Hepatocyte (in vitro differentiated cells): ENCODE measurements at regions not wholly inside any gene's neighbourhood (a gene's known extent, or its start where the extent isn't known, plus 50 kb on each side); places are given as distances from the start of the nearest gene placed in this dataset.

Experiments used
- EZH2phosphoT487 ChIP-seq: fragments of 200-600 bp; sonication (generic); IDR thresholded peaks from one replicate; pipeline ENCODE4 v1.6.1; 2018; ENCODE audit warnings: antibody characterized with exemption, mild to moderate bottlenecking, low read depth, moderate library complexity; ENCODE audit not compliant: unreplicated experiment, severe bottlenecking
- TF ChIP-seq, protein P1 (sequence below): fragments of 200-600 bp; sonication (generic); IDR thresholded peaks from 2 replicates; pipeline ENCODE4 v1.5.1; 2016; ENCODE audit warnings: antibody characterized with exemption, mild to moderate bottlenecking; ENCODE audit not compliant: poor library complexity

DNA sequence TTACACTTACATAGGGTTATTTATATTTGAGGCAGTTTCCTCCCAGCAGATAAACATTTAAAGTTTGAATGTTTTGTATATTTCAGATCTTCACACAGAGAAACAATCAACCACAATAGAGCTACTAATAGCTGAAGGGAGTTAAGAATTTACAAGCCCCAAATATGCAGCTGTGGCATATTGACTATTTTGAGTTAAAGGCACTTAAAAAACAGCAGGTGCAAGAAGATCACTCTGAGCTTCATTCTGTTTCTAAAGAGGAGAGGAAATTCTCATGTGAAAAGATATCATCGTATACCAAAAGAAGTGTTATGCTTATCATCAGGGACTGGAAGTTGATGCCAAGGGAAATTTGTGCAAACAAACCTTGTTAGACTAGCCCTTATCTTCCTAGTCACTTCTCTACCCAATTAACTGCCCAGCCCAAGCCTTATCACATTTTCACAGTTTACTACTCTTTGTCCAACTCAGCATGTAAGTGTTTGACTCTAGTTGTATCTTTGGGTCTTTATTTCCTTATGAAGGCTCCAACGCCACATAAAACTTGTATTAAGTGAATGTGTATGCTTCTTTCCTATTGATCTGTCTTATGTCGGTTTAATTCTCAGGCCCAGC is 66.3 kb upstream of the COG2 start:
- TF ChIP-seq EZH2phosphoT487, result no peak
- TF ChIP-seq, protein P1, sequence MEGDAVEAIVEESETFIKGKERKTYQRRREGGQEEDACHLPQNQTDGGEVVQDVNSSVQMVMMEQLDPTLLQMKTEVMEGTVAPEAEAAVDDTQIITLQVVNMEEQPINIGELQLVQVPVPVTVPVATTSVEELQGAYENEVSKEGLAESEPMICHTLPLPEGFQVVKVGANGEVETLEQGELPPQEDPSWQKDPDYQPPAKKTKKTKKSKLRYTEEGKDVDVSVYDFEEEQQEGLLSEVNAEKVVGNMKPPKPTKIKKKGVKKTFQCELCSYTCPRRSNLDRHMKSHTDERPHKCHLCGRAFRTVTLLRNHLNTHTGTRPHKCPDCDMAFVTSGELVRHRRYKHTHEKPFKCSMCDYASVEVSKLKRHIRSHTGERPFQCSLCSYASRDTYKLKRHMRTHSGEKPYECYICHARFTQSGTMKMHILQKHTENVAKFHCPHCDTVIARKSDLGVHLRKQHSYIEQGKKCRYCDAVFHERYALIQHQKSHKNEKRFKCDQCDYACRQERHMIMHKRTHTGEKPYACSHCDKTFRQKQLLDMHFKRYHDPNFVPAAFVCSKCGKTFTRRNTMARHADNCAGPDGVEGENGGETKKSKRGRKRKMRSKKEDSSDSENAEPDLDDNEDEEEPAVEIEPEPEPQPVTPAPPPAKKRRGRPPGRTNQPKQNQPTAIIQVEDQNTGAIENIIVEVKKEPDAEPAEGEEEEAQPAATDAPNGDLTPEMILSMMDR, result no peak
